NCI-H345 treated with DMSO at 0.1 percent for 48 hours (cell line): ENCODE measurements at regions not wholly inside any gene's neighbourhood (a gene's known extent, or its start where the extent isn't known, plus 50 kb on each side); places are given as distances from the start of the nearest gene placed in this dataset.
"Not testable (repeated sequence)": the region's sequence is repeated elsewhere in the genome, so short reads cannot be mapped to it uniquely, and the experiment has no call there.

Source experiments
- DNase-seq: peaks from one replicate; lab custom pipeline; 2025; ENCODE audit not compliant: unreplicated experiment; lab: John Stamatoyannopoulos, UW

DNA sequence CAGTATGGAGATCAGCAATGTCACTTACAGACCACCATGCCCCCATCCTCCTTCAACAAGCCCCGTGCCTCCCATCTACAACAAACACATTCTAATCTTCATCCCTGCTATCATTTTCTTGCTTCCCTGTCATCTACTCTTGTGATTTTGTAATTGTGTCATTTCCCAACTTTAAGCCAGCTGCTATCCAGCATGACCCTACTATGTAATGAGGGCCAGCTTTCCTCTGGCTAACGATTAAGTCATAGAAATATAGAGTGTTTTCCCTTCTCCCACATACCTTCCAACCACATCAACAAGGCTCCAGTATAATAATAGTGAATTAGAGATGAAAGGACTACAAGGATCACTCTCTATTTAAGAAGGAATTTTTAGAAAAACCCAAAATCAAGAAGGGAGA lies 607.0 kb downstream of the TENT5A start:
- no peak for DNase-seq

GRCh38 chr6:81144346-81144745 lies 608.1 kb downstream of the TENT5A start:
- no peak for DNase-seq

GRCh38 chr6:81138236-81138635 lies 614.2 kb downstream of the TENT5A start:
- peak; percentile 1 for DNase-seq

DNA sequence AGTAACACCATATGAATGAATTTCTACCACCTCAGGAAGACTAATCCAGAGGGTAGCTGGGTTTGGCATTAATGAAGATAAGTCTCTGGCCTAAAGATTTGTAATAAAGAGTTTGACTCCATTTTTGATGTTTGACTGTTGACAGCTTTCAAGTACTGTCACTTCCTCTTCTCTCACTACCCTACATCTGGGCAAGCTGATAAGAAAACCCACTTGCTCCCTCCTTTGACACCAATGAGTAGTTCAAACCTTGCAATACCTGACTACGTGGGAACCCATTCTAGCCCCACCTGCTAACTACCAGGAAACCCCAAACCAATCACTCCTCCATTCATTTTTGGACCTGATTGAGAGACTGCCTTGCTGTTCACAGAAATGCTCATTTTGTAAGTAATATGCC lies 621.5 kb downstream of the TENT5A start:
- DNase-seq, result no peak

- no peak for DNase-seq
These were observed 622.4 kb downstream of the TENT5A start for GRCh38 chr6:81130061-81130460.

DNA sequence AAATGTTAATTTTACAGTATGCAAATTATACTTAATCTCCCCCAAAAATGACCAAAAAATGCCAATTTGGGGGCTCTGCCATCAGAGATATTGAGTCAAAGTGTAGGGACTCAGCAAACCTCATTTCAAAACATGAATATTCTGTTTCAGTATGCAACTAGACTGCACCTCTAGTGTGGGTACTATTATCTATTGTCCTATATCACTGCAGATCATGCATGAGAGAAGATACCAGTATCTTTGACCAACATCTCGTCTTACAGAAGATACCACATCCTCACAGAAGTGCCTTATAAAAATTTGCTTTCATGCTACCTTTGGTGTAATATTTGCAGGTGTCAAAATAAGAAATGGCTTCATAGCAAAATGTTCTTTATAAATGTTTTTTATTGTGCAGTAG lies 623.8 kb downstream of the TENT5A start:
- DNase-seq, result no peak

- DNase-seq, result no peak
These were observed 626.3 kb downstream of the TENT5A start for GRCh38 chr6:81126150-81126549.

DNA sequence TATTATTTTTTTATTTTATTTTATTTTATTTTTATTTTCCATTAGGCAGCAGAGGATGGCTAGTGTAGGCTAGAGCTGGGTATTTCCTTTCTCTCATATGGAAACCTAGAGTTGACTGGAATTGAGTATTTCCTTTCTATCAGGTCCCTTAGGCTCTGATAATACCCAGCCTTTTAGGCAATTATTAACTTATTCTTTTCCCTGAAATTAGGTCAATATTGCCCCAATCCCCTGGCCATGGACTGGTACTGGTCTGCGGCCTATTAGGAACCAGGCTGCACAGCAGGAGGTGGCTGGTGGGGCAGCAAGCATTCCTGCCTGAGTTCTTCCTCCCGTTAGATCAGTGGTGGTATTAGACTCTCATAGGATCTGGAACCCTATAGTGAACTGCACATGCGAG lies 632.2 kb downstream of the TENT5A start:
- no peak for DNase-seq

DNA sequence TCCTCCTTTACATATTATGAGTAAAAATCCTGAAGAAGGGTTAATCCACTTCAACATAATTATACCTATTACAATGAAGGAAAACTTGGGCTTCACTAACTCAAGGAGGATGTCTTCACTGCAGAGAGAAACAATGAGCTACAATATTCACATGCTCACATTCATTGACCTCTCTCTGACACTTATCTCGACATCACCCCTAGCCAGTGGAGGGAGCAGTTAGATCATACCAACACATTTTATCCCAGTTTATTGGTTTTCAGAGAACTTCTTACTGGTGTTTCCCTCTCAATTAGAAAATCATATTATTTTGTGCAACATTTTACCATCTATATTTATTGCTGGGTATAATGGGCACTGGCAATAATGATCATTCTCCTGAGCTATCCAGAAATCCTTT lies 646.5 kb downstream of the TENT5A start:
- no peak for DNase-seq

- no peak for DNase-seq
These were observed 654.2 kb downstream of the TENT5A start for GRCh38 chr6:81098109-81098814.

- DNase-seq, result not testable (repeated sequence)
These were observed 656.0 kb downstream of the TENT5A start for GRCh38 chr6:81096464-81096863.

- DNase-seq, result no peak
These were observed 659.4 kb downstream of the TENT5A start for GRCh38 chr6:81093051-81093450.

GRCh38 chr6:81088145-81088544 lies 664.3 kb downstream of the TENT5A start:
- no peak for DNase-seq

GRCh38 chr6:81086991-81087390 lies 665.5 kb downstream of the TENT5A start:
- no peak for DNase-seq

GRCh38 chr6:81085431-81085790 lies 667.1 kb downstream of the TENT5A start:
- no peak for DNase-seq

- DNase-seq, result no peak
These were observed 667.6 kb downstream of the TENT5A start for GRCh38 chr6:81084776-81085430.

DNA sequence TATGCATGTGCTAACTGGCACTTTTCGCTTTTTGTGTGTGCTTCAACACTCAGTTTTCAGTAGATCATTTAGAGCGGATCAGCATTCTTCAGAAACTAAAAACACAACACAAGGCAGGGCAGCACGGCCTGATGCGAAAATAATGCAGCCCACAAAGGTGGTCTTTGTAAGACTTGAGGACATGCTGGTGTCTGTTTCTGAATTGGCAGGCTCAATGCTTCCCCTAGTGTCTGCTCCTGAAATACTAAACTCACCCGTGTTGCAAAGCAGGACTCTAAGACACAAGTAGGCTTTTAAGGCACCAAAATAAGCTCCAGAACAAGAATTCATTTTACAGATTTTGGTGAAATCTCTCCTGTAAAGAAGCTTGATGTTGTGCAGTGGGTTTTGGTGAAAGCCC lies 676.5 kb downstream of the TENT5A start:
- DNase-seq, result no peak

DNA sequence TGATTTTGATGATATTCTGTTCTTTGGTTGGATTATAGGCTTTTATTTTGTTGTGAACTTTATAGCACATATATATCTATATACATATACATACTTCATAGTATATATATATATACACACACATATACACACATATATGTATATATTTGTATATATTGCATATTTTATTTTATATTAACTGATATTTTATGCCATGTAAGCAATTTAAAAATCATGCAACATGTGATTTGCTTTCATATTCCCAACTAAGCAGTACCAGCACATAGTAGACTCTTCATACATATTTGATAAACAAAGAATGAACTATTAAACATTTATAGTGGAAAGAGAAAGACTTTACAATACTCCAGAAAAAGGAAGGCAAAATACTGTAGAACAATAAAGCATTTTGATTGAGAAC lies 679.2 kb downstream of the TENT5A start:
- DNase-seq, result no peak

GRCh38 chr6:81071121-81071520 lies 681.4 kb downstream of the TENT5A start:
- no peak for DNase-seq

DNA sequence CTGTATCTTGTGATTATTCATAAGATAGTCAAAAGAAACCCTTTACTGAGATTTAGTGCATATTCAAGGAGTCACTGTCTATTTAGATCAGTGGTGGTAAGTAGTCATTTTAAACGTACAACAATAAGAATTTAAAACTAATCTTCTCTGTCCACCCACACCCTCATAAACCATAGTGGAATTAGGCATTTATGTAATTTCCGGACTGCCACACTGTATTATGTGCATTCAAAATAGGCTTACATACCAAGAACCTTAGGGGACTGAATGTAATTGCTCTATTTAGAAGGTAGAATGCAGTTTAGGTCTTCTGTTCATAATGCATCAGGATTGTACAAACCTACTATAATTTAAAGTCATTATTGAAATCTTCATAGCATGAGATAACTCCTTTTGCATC lies 685.4 kb downstream of the TENT5A start:
- DNase-seq, result no peak

DNA sequence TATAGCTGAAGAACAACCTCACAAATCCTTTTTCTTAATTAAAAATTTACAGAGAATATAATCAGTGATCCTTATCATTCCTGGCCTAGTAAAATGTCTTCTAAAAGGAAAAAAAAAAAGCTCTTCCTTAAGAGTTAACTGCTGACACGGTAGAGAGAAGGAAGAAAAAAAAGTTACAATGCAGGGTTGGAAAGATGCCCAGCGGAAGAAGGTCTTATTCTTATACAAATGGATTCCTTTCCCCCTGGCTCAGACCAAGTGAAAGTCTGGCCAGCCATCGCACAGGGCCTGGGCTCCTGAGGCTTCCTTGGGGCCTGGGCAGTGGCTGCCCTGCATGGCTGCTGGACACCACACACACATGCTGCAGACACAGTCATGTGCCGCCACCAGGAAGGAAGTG lies 688.6 kb downstream of the TENT5A start:
- no peak for DNase-seq

GRCh38 chr6:81054036-81054435 lies 698.4 kb downstream of the TENT5A start:
- DNase-seq, result no peak

GRCh38 chr6:81051952-81052351 lies 700.5 kb downstream of the TENT5A start:
- DNase-seq, result no peak
